H1 (cell line): ENCODE measurements at regions not wholly inside any gene's neighbourhood (a gene's known extent, or its start where the extent isn't known, plus 50 kb on each side); places are given as distances from the start of the nearest gene placed in this dataset.

ENCODE experiments used
- CTCF ChIA-PET: fragments of 300-600 bp; sonication (Branson Sonifier 250); formaldehyde crosslinking; loops from one replicate; lab custom pipeline; 2021; ENCODE audit not compliant: partially characterized antibody; lab: Charles Lee
- POLR2A ChIA-PET: fragments of 300-600 bp; sonication (Branson Sonifier 250); formaldehyde crosslinking; loops from one replicate; lab custom pipeline; 2021; ENCODE audit warnings: inconsistent platforms; ENCODE audit not compliant: partially characterized antibody; lab: Charles Lee
- DNase-seq, 2 experiments: peaks; one replicate each; pipeline versions ENCODE4 v3.0.0 to v3.0.0-alpha.2; 2010 to 2022; ENCODE audit warnings: low spot score in 2 of 2, low read depth in 1 of 2, mixed read lengths in 1 of 2
- FAIRE-seq: peaks from 2 replicates; lab custom pipeline; 2011; peaks lifted over from hg19 to GRCh38; lab: Jason Lieb, UNC
- H2AFZ ChIP-seq: 2 replicates; pipeline ENCODE4 v1.8.1; 2012; ENCODE audit warnings: low read length, inconsistent platforms
- H2AK5ac ChIP-seq: 2 replicates; pipeline ENCODE4 v1.6.1; 2013; ENCODE audit warnings: low read depth, low read length
- H2BK120ac ChIP-seq: replicated peaks from 2 replicates; pipeline ENCODE3; 2013; ENCODE audit warnings: low read depth, low read length, inconsistent platforms
- H2BK12ac ChIP-seq: 2 replicates; pipeline ENCODE4 v1.6.1; 2013; ENCODE audit warnings: low read depth, low read length
- H2BK15ac ChIP-seq: 2 replicates; pipeline ENCODE4 v1.6.1; 2013; ENCODE audit warnings: low read length
- H2BK20ac ChIP-seq: 2 replicates; pipeline ENCODE4 v1.6.1; 2013; ENCODE audit warnings: low read length
- H2BK5ac ChIP-seq: 2 replicates; pipeline ENCODE4 v1.6.1; 2013; ENCODE audit warnings: low read depth, low read length
- H3K14ac ChIP-seq: 2 replicates; pipeline ENCODE4 v1.6.1; 2013; ENCODE audit warnings: inconsistent platforms; ENCODE audit not compliant: insufficient read length
- H3K18ac ChIP-seq: 2 replicates; pipeline ENCODE4 v1.6.1; 2013; ENCODE audit warnings: low read length; ENCODE audit errors: extremely low read depth
- H3K23ac ChIP-seq: 2 replicates; pipeline ENCODE4 v1.6.1; 2013; ENCODE audit warnings: inconsistent platforms; ENCODE audit not compliant: insufficient read length
- H3K23me2 ChIP-seq: 2 replicates; pipeline ENCODE4 v1.6.1; 2013; ENCODE audit warnings: low read depth, low read length
- H3K27ac ChIP-seq: 2 replicates; pipeline ENCODE4 v1.6.1; 2011; ENCODE audit warnings: low read depth, low read length, inconsistent platforms
- H3K27me3 ChIP-seq, 4 experiments: replicated peaks in 1 of 4; 1 replicate in 1 of 4; 2 replicates in 3 of 4; pipeline versions ENCODE4 v1.6.1 to v1.8.1; 2011 to 2013; ENCODE audit warnings: low read length in 3 of 4, mild to moderate bottlenecking in 3 of 4, inconsistent platforms in 2 of 4, mixed read lengths in 2 of 4, moderate library complexity in 1 of 4; ENCODE audit not compliant: control insufficient read depth in 3 of 4, insufficient read depth in 3 of 4; ENCODE audit errors: extremely low read depth in 1 of 4
- H3K36me3 ChIP-seq, 4 experiments: 2 replicates each; pipeline versions ENCODE4 v1.6.1 to v1.8.1; 2011 to 2013; ENCODE audit warnings: mild to moderate bottlenecking in 4 of 4, low read length in 3 of 4, moderate library complexity in 2 of 4, control low read depth in 1 of 4, inconsistent platforms in 1 of 4; ENCODE audit not compliant: insufficient read depth in 4 of 4, control insufficient read depth in 2 of 4
- H3K4ac ChIP-seq: replicated peaks from 2 replicates; pipeline ENCODE3; 2013; ENCODE audit warnings: low read length, low read depth, mixed read lengths, inconsistent platforms; ENCODE audit not compliant: insufficient read length
- H3K4me1 ChIP-seq, 4 experiments: replicated peaks in 1 of 4; 1 replicate in 1 of 4; 2 replicates in 3 of 4; pipeline versions ENCODE4 v1.6.1 to v1.8.1; 2011 to 2013; ENCODE audit warnings: low read length in 3 of 4, inconsistent platforms in 2 of 4, mixed read lengths in 1 of 4; ENCODE audit not compliant: insufficient read depth in 4 of 4, control insufficient read depth in 3 of 4
- H3K4me2 ChIP-seq, 2 experiments: 2 replicates each; pipeline versions ENCODE4 v1.6.1 to v1.8.1; 2011 to 2013; ENCODE audit warnings: low read depth in 2 of 2, low read length in 2 of 2, control low read depth in 1 of 2, inconsistent platforms in 1 of 2, mild to moderate bottlenecking in 1 of 2; ENCODE audit not compliant: insufficient read depth in 1 of 2
- H3K4me3 ChIP-seq, 4 experiments: fragments of 200-600, 300-600 bp in 1 of 4; sonication (generic), shearing (Covaris generic), sonication (Bioruptor Twin) in 1 of 4; 2 replicates each; pipeline versions ENCODE4 v1.5.1 to v1.8.1; 2011 to 2016; ENCODE audit warnings: low read length in 4 of 4, low read depth in 3 of 4, control low read depth in 2 of 4, inconsistent platforms in 2 of 4, mild to moderate bottlenecking in 2 of 4, mixed read lengths in 1 of 4, moderate library complexity in 1 of 4; ENCODE audit not compliant: insufficient read depth in 2 of 4; ENCODE audit errors: extremely low read depth in 1 of 4
- H3K56ac ChIP-seq: replicated peaks from 2 replicates; pipeline ENCODE3; 2013; ENCODE audit warnings: low read depth, mild to moderate bottlenecking, mixed read lengths, low read length, inconsistent platforms; ENCODE audit not compliant: insufficient read length
- H3K79me1 ChIP-seq: 2 replicates; pipeline ENCODE4 v1.6.1; 2013; ENCODE audit warnings: low read depth, low read length, control low read depth
- H3K79me2 ChIP-seq, 2 experiments: 2 replicates each; pipeline versions ENCODE4 v1.6.1 to v1.8.1; 2012 to 2013; ENCODE audit warnings: low read length in 2 of 2, mild to moderate bottlenecking in 2 of 2, inconsistent platforms in 1 of 2; ENCODE audit not compliant: insufficient read depth in 2 of 2, control insufficient read depth in 1 of 2
- H3K9ac ChIP-seq, 4 experiments: replicated peaks in 1 of 4; 1 replicate in 1 of 4; 2 replicates in 3 of 4; pipeline versions ENCODE4 v1.6.1 to v1.8.1; 2011 to 2013; ENCODE audit warnings: low read depth in 3 of 4, low read length in 3 of 4, control low read depth in 2 of 4, mild to moderate bottlenecking in 2 of 4, moderate library complexity in 2 of 4, inconsistent platforms in 1 of 4; ENCODE audit errors: extremely low read depth in 1 of 4
- H3K9me3 ChIP-seq, 2 experiments: 2 replicates each; pipeline versions ENCODE4 v1.6.1 to v1.8.1; 2012 to 2013; ENCODE audit warnings: mild to moderate bottlenecking in 2 of 2, moderate library complexity in 2 of 2, control low read depth in 1 of 2, inconsistent platforms in 1 of 2, low read depth in 1 of 2, low read length in 1 of 2, mixed read lengths in 1 of 2; ENCODE audit not compliant: insufficient read depth in 2 of 2
- H4K20me1 ChIP-seq, 2 experiments: replicated peaks in 1 of 2; 2 replicates each; pipeline versions ENCODE3 to v1.8.1; 2011 to 2013; ENCODE audit warnings: inconsistent platforms in 2 of 2, low read length in 2 of 2, mild to moderate bottlenecking in 1 of 2; ENCODE audit not compliant: insufficient read depth in 2 of 2, control insufficient read depth in 1 of 2
- H4K5ac ChIP-seq: 2 replicates; pipeline ENCODE4 v1.6.1; 2013; ENCODE audit warnings: low read length, low read depth, mixed read lengths, inconsistent platforms; ENCODE audit not compliant: insufficient read length
- H4K8ac ChIP-seq: 2 replicates; pipeline ENCODE4 v1.8.0; 2013; ENCODE audit warnings: mild to moderate bottlenecking, moderate library complexity, low read length, inconsistent platforms; ENCODE audit not compliant: insufficient read depth; ENCODE audit errors: extremely low read depth
- H4K91ac ChIP-seq: replicated peaks from 2 replicates; pipeline ENCODE3; 2013; ENCODE audit warnings: low read length, mixed read lengths, inconsistent platforms; ENCODE audit not compliant: insufficient read length
- BRCA1 ChIP-seq: IDR thresholded peaks from 2 replicates; pipeline ENCODE4 v1.6.1; 2012; ENCODE audit warnings: low read depth, low read length, improper control_type of control experiment
- CBX5 ChIP-seq: fragments of 300-800, 300-1000 bp; sonication (generic); IDR thresholded peaks from 2 replicates; pipeline ENCODE4 v1.7.1; 2016; ENCODE audit warnings: antibody characterized with exemption, low read length, low read depth
- CHD2 ChIP-seq: IDR thresholded peaks from 2 replicates; pipeline ENCODE4 v1.6.1; 2012; ENCODE audit warnings: low read length, improper control_type of control experiment
- EGR1 ChIP-seq: IDR thresholded peaks from 2 replicates; pipeline ENCODE4 v1.6.1; 2011; ENCODE audit warnings: low read depth, low read length, borderline replicate concordance
- NANOG ChIP-seq: IDR thresholded peaks from 2 replicates; pipeline ENCODE4 v1.6.1; 2011; ENCODE audit warnings: low read length, low read depth, mild to moderate bottlenecking, inconsistent platforms; ENCODE audit not compliant: insufficient read depth, poor library complexity, severe bottlenecking
- PHF8 ChIP-seq: fragments of 200-600 bp; sonication (generic); conservative IDR thresholded peaks from 2 replicates; pipeline ENCODE4 v1.7.1; 2012; ENCODE audit warnings: low read depth, mild to moderate bottlenecking, inconsistent platforms, low read length, moderate library complexity
- RBBP5 ChIP-seq: IDR thresholded peaks from 2 replicates; pipeline ENCODE4 v1.7.1; 2012; ENCODE audit warnings: low read depth, mild to moderate bottlenecking, inconsistent platforms, low read length, moderate library complexity, borderline replicate concordance
- RNF2 ChIP-seq: fragments of 200-900, 300-1000 bp; sonication (generic); IDR thresholded peaks from 2 replicates; pipeline ENCODE4 v1.7.1; 2016; ENCODE audit warnings: borderline replicate concordance, low read depth, mild to moderate bottlenecking, antibody characterized with exemption, low read length; ENCODE audit not compliant: poor library complexity, severe bottlenecking; ENCODE audit errors: missing control alignments
- TEAD4 ChIP-seq: IDR thresholded peaks from 2 replicates; pipeline ENCODE4 v1.6.1; 2012; ENCODE audit warnings: low read depth, low read length, inconsistent platforms, mixed read lengths
- WGBS, 2 experiments: shearing (Covaris generic) in 1 of 2; methylation state at CpG; one replicate each; pipeline versions ENCODE4 v1.1.6 to v1.1.7; 2013 to 2015; ENCODE audit warnings: low lambda C conversion rate in 2 of 2, mixed read lengths in 2 of 2, inconsistent platforms in 1 of 2, low coverage in 1 of 2, missing lambda C conversion rate in 1 of 2; ENCODE audit not compliant: insufficient replicate concordance in 2 of 2, insufficient coverage in 1 of 2, insufficient read length in 1 of 2; ENCODE audit errors: extremely low coverage in 1 of 2, missing lambda C conversion rate in 1 of 2; 5-methylcytosine and 5-hydroxymethylcytosine counted together

GRCh38 chr2:43027097-43027873, 199.1 kb downstream of the ZFP36L2 start:
- no peak overlapping the region for H2BK120ac ChIP-seq
- H3K36me3 ChIP-seq, result no peaks in the 10 kb centered on the region
- H3K27ac ChIP-seq, result no peak overlapping the region
- H3K23ac ChIP-seq, result no peak overlapping the region
- H3K4me3 ChIP-seq, result no peak overlapping the region
- peaks cover 0 to 8% (median 3%) of the 10 kb centered on the region in 4 experiments; a peak in 3 of 7 replicates for H3K4me1 ChIP-seq
- FAIRE-seq (no peak), DNase-seq (no peak)
- H4K20me1 ChIP-seq, result no peaks in the 10 kb centered on the region
- no peak overlapping the region; the same call in 1 of the 2 replicates for H4K8ac ChIP-seq
- 88% methylated on average over 21 of the region's 21 CpGs; no CpG with 5 or more reads in 1 of the 2 experiments for WGBS, 2 experiments
- no peak overlapping the region for H2BK5ac ChIP-seq
- POLR2A ChIA-PET, result no interaction called here
- H3K9me3 ChIP-seq, result no peaks in the 10 kb centered on the region; a peak in 1 of 4 replicates
- H4K91ac ChIP-seq, result no peak overlapping the region
- H3K9ac ChIP-seq, result no peak overlapping the region
- no peak overlapping the region for H2BK20ac ChIP-seq
- H2BK15ac ChIP-seq, result no peak overlapping the region
- no peak overlapping the region for H3K14ac ChIP-seq
- no peak overlapping the region for H3K56ac ChIP-seq
- H3K27me3 ChIP-seq, result no peaks in the 10 kb centered on the region
- CTCF ChIA-PET, result interaction anchor here (0.6 to 8.5 kb wide), 18 partner anchors 9 to 457 kb away, joined by 3 to 94 read pairs (median 4); no protein-coding TSS in a partner anchor
- no peak overlapping the region for H2AFZ ChIP-seq
- H3K4me2 ChIP-seq, result no peak overlapping the region
- no peak overlapping the region for H3K4ac ChIP-seq
- H3K79me1 ChIP-seq, result no peaks in the 10 kb centered on the region
- H4K5ac ChIP-seq, result no peak overlapping the region
- no peaks in the 10 kb centered on the region for H3K79me2 ChIP-seq
- no peak overlapping the region for H2AK5ac ChIP-seq
- no peak overlapping the region for H2BK12ac ChIP-seq
- no peaks in the 10 kb centered on the region for H3K23me2 ChIP-seq
- no peak overlapping the region for H3K18ac ChIP-seq
- TF ChIP-seq EGR1, result no peak
- no peak for TF ChIP-seq BRCA1
- TF ChIP-seq TEAD4, result no peak
- TF ChIP-seq CHD2, result no peak
- no peak for TF ChIP-seq CBX5
- TF ChIP-seq RBBP5, result no peak
- TF ChIP-seq NANOG, result no peak
- no peak for TF ChIP-seq RNF2
- TF ChIP-seq PHF8, result no peak
